ENCODE measurements at regions not wholly inside any gene's neighbourhood (a gene's known extent, or its start where the extent isn't known, plus 50 kb on each side); places are given as distances from the start of the nearest gene placed in this dataset.

- no peak for TF ChIP-seq ZNF76 (tag by site-specific recombination; IDR thresholded peaks at IDR 0.05; ENCODE audit: borderline replicate concordance, low read depth)
- no peak for TF ChIP-seq CTCF (tag by site-specific recombination; IDR thresholded peaks at IDR 0.05)
- TF ChIP-seq REST (tag by site-specific recombination; IDR thresholded peaks at IDR 0.05) = no peak
- no peak for TF ChIP-seq ATF2 (tag by site-specific recombination; IDR thresholded peaks at IDR 0.05; ENCODE audit: low read depth)
- no peak for TF ChIP-seq ZNF521 (tag by site-specific recombination; IDR thresholded peaks at IDR 0.05)
- no peak for TF ChIP-seq ZNF664 (tag by site-specific recombination; IDR thresholded peaks at IDR 0.05)
Observed at GRCh38 chr15:96771035-96771434, 440.5 kb downstream of the NR2F2 start.

All from HEK293 (cell line).